DMS53 treated with DMSO at 0.1 percent for 48 hours (cell line): ENCODE measurements at regions not wholly inside any gene's neighbourhood (a gene's known extent, or its start where the extent isn't known, plus 50 kb on each side); places are given as distances from the start of the nearest gene placed in this dataset.

Source experiments
- DNase-seq: peaks from one replicate; lab custom pipeline; 2025; ENCODE audit not compliant: unreplicated experiment; lab: John Stamatoyannopoulos, UW

GRCh38 chr1:213921311-213921710 lies 66.5 kb upstream of the PROX1 start:
- no peak for DNase-seq

DNA sequence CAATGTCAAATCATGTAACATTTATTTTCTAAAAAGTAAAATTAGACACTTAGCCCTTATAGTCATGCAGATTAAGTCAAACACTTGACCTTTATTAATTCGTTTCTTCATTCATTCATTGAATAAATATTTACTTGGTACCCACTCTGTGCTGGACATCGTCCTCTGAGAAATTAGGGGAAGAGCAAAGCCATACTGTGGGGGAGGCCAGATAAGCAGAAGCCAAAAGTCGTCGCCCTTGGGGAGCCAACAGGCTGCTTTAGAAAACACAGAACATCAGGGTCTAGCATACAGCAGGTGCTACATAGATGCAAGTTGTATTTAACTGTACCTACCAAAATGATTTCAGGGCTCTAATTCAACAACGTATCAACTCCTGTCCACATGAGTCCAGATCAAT lies 66.1 kb upstream of the PROX1 start:
- no peak for DNase-seq

GRCh38 chr1:213925531-213926182 lies 62.1 kb upstream of the PROX1 start:
- no peak for DNase-seq

GRCh38 chr1:213927846-213928245 lies 59.9 kb upstream of the PROX1 start:
- no peak for DNase-seq

DNA sequence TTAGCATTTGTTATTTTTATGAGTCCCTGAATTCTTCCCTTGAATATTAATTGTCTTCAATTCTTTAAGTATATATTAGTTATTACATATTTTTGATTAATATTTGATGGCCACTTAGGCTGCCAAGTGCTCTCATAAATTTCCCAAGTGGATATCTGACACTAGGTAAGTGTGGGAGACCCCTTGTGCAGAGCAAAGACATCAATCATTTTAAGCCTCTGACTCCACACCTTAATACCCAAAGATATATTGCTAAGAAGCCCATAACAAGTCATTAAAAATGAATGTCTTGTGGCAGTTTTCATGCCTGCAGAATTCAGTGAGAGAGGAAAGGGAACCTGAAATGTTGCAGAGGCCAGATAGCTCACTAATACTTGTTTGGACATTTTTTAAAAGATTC lies 58.4 kb upstream of the PROX1 start:
- no peak for DNase-seq

GRCh38 chr1:213931836-213932235 lies 55.9 kb upstream of the PROX1 start:
- DNase-seq: no peak

DNA sequence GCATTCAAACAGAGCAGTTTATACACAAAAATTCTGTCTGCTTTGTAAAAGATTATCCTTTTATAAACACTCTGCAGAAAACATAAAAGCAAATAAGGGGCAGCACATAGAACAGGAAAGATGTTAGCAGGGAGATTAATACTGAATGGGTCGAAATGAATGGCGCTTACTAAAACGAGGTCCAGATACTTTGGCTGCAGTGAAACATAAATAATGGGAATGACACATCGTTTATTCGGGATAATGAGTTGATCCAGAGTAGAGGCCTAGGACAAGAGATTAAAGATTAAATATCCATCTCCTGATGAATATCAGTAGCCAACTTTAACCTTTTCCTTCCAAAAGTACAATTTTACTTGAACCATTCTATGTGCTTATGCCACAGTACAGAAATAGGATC lies 54.4 kb upstream of the PROX1 start:
- DNase-seq: no peak

- DNase-seq: no peak
These were observed 53.1 kb upstream of the PROX1 start for GRCh38 chr1:213934649-213935048.

DNA sequence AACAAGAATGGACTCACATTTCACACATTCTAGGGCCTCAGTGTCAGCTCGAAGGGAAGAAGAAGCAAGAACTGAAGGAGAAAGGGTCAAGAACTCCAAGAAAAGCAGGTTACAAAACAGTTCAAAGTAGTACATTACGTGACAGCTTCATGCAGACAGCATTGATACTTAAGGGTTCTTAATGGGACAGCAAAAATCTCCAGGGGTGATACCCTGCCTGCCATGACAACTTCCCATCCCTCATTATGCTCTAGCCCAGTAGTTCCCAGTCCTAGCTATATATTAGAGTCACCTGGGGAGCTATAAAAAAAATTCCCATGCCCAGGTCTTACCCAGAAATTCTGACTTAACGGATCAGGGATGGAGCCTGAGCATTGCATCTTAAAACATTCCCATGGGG lies 51.2 kb upstream of the PROX1 start:
- DNase-seq: no peak
